A673 (cell line): ENCODE measurements at regions not wholly inside any gene's neighbourhood (a gene's known extent, or its start where the extent isn't known, plus 50 kb on each side); places are given as distances from the start of the nearest gene placed in this dataset.

ENCODE experiments used
- BruUV-seq: library from RNA; stranded (reverse); fragments of 400-500 nt; replicated peaks from 2 replicates; lab custom pipeline; 2021; lab: Mats Ljungman, UMichigan
- CTCF ChIA-PET: fragments of 300-600 bp; sonication (Branson Sonifier 250); formaldehyde crosslinking; loops from one replicate; lab custom pipeline; 2022; ENCODE audit warnings: antibody characterized with exemption; lab: Charles Lee
- POLR2A ChIA-PET: fragments of 300-600 bp; sonication (Branson Sonifier 250); formaldehyde crosslinking; loops from one replicate; lab custom pipeline; 2022; ENCODE audit warnings: antibody characterized with exemption; ENCODE audit not compliant: low non-redundant PET; lab: Charles Lee
- DNase-seq: peaks from one replicate; pipeline ENCODE4 v3.0.0-alpha.2; 2015; ENCODE audit warnings: low spot score
- H3K27ac ChIP-seq: fragments of 200-600 bp; sonication (generic); 2 replicates; pipeline ENCODE4 v1.5.1; 2016; ENCODE audit warnings: mixed run types, low read depth, mild to moderate bottlenecking, mixed read lengths, antibody characterized with exemption, low read length; ENCODE audit not compliant: poor library complexity, severe bottlenecking
- H3K27me3 ChIP-seq: fragments of 200-600 bp; sonication (generic); replicated peaks from 2 replicates; pipeline ENCODE4 v1.6.1; 2017; ENCODE audit warnings: mixed run types, low read depth, mild to moderate bottlenecking, mixed read lengths, antibody characterized with exemption, low read length; ENCODE audit not compliant: insufficient read depth, poor library complexity
- H3K36me3 ChIP-seq: fragments of 200-600 bp; sonication (generic); 2 replicates; pipeline ENCODE4 v1.6.1; 2016; ENCODE audit warnings: mixed run types, mild to moderate bottlenecking, mixed read lengths, antibody characterized with exemption, low read length; ENCODE audit not compliant: insufficient read depth, poor library complexity, severe bottlenecking
- H3K4me1 ChIP-seq: fragments of 200-600 bp; sonication (generic); 2 replicates; pipeline ENCODE4 v1.6.1; 2017; ENCODE audit warnings: mixed run types, mild to moderate bottlenecking, mixed read lengths, antibody characterized with exemption, low read length; ENCODE audit not compliant: insufficient read depth, poor library complexity, severe bottlenecking
- H3K4me3 ChIP-seq: fragments of 200-600 bp; sonication (generic); 2 replicates; pipeline ENCODE4 v1.5.1; 2016; ENCODE audit warnings: low read depth, mixed run types, mild to moderate bottlenecking, mixed read lengths, low read length; ENCODE audit not compliant: poor library complexity, severe bottlenecking
- H3K9me3 ChIP-seq: fragments of 200-600 bp; sonication (generic); 2 replicates; pipeline ENCODE4 v1.6.1; 2016; ENCODE audit warnings: mixed run types, low read depth, mild to moderate bottlenecking, mixed read lengths, antibody characterized with exemption, low read length; ENCODE audit not compliant: poor library complexity, severe bottlenecking
- EZH2 ChIP-seq: fragments of 200-600 bp; sonication (generic); IDR thresholded peaks from 2 replicates; pipeline ENCODE4 v1.6.1; 2017; ENCODE audit warnings: borderline replicate concordance, low read depth, mild to moderate bottlenecking, mixed read lengths, antibody characterized with exemption, low read length; ENCODE audit not compliant: poor library complexity, severe bottlenecking
- intact Hi-C: fragments of 100-400 bp; cut with micrococcal nuclease; formaldehyde crosslinking; loops from one replicate; pipeline ENCODE4 v1.10.0; 2022; ENCODE audit not compliant: unreplicated experiment
- TF ChIP-seq, protein P1 (sequence below): fragments of 300-800, 200-600 bp; sonication (generic); conservative IDR thresholded peaks from 2 replicates; pipeline ENCODE4 v1.5.1; 2017; ENCODE audit warnings: low read depth, mild to moderate bottlenecking, antibody characterized with exemption, low read length, moderate library complexity, mixed read lengths

DNA sequence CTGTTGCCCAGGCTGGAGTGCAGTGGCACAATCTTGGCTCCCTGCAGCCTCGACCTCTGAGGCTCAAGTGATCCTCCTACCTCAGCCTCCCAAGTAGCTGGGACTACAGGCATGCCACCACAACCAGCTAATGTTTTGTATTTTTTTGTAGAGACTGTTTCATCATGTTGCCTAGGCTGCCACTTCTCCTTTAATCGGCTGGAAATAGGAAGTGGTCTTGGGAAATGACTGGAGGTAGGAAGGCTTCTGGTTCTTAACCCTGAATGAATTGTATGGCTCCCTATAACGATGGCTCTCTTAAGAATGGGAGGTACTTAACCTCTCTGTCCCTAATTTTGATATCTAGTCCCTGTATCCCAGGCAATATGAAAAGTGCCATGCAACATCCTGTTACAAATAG is 113.9 kb upstream of the USP15 start:
- Histone ChIP-seq H3K4me1 (no peaks in the 10 kb centered on the region), H3K4me3 (no peak overlapping the region), H3K36me3 (no peaks in the 10 kb centered on the region), H3K27ac (no peak overlapping the region), H3K27me3 (no peaks in the 10 kb centered on the region), H3K9me3 (no peaks in the 10 kb centered on the region)
- no TSS peak for BruUV-seq
- ChIA-PET POLR2A (no interaction called here), CTCF (no interaction called here)
- intact Hi-C loops: no loop called here
- no peak for DNase-seq
- TF ChIP-seq, protein P1, sequence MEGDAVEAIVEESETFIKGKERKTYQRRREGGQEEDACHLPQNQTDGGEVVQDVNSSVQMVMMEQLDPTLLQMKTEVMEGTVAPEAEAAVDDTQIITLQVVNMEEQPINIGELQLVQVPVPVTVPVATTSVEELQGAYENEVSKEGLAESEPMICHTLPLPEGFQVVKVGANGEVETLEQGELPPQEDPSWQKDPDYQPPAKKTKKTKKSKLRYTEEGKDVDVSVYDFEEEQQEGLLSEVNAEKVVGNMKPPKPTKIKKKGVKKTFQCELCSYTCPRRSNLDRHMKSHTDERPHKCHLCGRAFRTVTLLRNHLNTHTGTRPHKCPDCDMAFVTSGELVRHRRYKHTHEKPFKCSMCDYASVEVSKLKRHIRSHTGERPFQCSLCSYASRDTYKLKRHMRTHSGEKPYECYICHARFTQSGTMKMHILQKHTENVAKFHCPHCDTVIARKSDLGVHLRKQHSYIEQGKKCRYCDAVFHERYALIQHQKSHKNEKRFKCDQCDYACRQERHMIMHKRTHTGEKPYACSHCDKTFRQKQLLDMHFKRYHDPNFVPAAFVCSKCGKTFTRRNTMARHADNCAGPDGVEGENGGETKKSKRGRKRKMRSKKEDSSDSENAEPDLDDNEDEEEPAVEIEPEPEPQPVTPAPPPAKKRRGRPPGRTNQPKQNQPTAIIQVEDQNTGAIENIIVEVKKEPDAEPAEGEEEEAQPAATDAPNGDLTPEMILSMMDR: no peak
- no peak for TF ChIP-seq EZH2

DNA sequence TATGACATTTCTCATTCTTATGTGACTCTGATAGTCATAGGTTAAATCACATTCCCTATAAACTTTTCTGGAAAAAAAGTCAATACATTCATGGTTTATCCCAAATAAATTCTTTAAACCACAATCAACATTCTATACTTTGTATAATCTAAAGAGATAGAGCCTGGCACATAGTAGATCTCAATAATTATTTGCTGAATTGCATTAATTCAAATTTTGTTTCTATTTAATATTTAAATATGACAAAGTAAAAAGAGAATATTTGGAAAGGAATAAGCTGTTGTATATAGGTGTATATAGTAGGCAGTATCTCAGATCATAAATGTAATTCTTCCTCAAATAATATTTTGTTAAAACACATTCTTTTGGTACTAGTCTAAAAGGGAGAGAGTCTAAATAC is 102.2 kb upstream of the USP15 start:
- Histone ChIP-seq H3K9me3 (no peaks in the 10 kb centered on the region), H3K27me3 (no peaks in the 10 kb centered on the region), H3K4me3 (no peak overlapping the region), H3K36me3 (no peaks in the 10 kb centered on the region), H3K27ac (no peak overlapping the region), H3K4me1 (no peaks in the 10 kb centered on the region)
- no TSS peak for BruUV-seq
- CTCF ChIA-PET: no interaction called here
- TF ChIP-seq, protein P1: no peak
- TF ChIP-seq EZH2: no peak
- POLR2A ChIA-PET: no interaction called here
- intact Hi-C loops: no loop called here
- no peak for DNase-seq

DNA sequence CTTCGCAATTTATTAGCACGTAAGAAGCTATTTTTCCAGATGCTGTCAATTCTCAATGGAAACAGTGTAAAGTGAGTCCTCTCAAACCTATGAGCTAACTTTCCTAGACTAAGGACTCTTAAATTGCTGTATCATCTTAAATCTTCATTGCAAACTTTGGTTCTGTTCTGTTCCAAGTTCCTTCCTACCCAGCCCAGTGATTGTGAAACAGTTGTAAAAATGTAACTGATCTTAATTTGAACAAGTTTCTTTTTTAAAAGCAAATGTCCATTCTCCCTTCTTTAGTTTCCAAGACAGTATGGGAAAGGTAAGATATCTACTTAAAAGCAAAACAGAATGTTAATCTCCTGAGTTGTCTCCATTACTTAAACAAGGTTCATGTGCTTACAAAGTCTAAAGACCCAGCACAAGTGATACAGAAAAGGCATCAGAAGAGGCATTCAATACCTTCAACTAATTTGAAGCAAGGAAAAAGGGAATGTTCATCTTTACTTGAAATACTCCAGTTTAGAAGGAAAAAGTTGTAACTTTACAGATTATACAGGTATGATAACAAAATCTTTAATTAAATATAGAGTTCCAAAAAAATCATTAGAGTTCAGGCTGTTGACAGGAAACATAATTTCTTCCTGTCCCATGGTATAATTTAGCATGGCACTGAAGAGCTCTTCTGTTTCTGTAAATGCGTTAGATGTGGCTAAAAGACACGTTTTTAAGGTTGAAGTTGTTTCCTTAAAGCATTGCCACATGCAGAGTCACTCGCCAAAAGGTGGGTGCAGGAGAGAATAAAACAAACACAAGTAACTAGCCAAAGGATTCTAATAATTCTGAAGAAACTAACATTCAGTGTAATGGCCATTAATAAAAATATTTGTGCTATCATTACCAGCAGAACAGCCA is 101.5 kb upstream of the USP15 start:
- ChIA-PET CTCF (no interaction called here), POLR2A (no interaction called here)
- H3K4me1 ChIP-seq: no peaks in the 10 kb centered on the region
- no peaks in the 10 kb centered on the region for H3K9me3 ChIP-seq
- H3K36me3 ChIP-seq: no peaks in the 10 kb centered on the region
- BruUV-seq: no TSS peak
- no peak for TF ChIP-seq EZH2
- TF ChIP-seq, protein P1: no peak
- H3K4me3 ChIP-seq: no peak overlapping the region
- intact Hi-C loops: no loop called here
- H3K27ac ChIP-seq: no peak overlapping the region
- no peaks in the 10 kb centered on the region for H3K27me3 ChIP-seq
- no peak for DNase-seq
